Fibroblast of upper back skin (primary cell): ENCODE measurements at regions not wholly inside any gene's neighbourhood (a gene's known extent, or its start where the extent isn't known, plus 50 kb on each side); places are given as distances from the start of the nearest gene placed in this dataset.

Source experiments
- DNase-seq: peaks from one replicate; pipeline ENCODE4 v3.0.0-alpha.2; 2013

DNA sequence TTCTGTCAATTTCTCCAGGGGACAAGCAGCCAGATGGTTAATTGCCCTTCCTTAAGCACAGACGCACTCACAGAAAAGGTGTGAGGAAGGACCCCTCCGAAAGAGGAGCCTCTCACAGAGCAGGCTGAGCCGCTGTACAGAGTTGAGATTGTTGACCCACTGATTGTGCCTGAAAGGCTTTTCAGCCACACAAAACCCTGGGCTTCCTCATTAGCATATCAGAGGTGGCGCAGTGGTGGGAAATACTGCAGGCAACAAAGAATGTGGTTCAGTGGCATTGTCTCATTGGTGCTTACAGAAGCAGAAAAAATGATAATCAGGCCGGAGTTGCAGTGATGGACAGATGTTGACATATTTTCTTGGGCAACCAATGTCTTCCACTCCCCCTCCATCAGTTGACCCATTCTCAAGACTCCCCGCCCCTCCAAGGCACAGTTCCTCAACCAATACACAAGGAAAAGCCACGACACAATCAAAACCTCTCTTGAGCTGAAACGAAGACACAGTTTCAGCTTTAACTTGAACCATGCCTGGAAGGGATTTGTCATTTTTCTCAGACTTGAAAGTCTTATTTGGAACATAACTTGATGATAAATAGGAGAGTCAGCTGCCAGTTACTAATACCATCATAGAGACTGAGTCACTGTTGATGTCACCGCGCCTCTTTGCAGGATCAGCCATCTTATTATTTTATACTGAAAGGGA is 53.1 kb downstream of the ATXN3L start:
- no peak for DNase-seq

DNA sequence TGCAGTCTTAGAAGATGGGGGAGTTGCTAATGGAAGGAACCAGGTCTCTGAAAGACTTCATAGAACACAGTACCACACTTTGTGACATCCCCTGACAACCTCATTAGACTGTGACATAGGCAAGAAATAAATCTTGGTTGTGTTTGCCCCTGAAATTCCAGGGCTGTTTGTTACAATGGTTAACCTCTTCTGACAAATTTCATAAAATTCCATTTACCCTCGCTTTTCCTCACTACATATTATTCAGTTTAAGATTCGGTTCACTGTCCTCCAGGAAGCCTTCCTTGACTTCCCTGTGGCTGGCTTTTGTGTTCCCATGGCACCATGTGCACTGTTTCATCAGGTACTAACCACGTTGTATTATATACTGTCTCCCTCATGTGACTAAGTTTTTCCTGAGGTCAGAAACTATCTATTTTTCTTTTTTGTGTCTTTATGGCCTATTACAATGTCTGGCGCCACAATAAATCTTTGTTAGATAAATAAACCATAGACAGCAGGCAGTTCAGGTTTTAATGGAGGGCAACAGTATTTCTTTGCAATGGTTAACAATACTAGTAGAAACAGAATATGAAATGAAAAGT is 54.2 kb downstream of the ATXN3L start:
- peak; percentile 26 for DNase-seq

DNA sequence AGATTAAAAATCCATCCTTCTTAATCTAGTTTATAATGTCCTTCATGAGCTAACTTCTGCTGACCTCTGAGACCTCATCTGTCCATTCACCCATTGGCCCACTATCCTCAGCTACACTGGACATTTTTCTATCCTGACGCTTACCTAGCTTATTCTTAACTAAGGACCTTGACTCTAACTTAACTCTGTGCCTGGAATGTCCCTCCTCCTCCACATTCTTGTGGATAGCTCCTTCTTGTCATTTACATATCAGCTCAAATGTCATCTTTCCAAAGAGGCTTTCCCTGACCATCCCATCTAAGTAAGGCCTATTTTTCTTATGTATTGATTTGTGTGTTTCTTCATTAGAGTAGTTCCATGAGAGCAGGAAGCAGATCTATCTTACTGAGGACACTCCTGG is 54.7 kb downstream of the ATXN3L start:
- DNase-seq, result no peak

DNA sequence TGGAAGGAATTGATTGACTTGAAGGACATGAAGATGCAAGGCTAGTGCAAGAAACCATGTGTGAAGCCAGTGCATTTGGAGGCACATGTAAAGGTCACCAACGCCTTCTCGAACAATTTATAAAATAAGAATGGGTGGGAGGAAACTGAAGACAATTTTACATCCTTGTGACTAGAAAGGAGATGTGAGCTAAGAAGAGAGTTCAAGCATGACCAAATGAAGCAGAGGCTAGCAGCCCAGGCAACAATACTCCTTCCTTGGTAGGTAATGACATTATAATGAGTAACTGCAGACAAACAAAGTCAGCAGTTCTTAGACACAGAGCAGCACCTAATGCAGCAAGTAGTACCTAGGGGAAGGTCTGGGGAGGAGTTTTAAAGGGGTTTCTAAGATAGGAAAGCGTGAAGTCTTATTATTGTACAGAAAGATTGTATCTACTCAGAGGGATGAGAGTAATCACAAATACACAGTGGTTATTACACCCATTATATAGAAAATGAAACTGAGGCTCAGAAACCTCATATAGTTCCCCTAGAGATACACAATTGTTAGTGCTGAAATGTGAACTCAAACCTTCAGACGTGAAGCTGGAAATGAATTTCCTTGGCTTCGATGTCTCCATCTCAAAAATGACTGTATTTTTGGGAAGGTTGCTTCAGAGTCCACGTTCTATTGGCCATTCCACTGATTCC is 56.1 kb downstream of the ATXN3L start:
- no peak for DNase-seq

DNA sequence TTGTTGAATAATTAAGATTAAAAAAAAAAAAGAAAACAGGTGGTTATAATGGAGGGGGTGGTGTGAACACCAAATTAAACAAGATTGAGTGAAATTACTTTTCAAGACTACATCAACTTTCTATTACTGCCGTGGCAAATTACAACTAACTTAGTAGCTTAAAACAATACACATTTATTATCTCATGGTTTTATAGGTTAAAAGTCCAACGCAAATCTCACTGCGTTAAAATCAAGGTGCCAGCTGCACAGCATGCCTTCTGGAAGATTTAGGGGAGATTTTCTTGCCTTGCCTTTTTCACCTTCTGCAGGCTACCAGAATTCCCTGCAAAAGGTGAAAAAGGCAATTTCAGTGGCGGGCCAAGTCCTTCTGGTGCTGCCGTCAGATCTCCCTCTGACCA is 58.5 kb downstream of the ATXN3L start:
- DNase-seq, result no peak

DNA sequence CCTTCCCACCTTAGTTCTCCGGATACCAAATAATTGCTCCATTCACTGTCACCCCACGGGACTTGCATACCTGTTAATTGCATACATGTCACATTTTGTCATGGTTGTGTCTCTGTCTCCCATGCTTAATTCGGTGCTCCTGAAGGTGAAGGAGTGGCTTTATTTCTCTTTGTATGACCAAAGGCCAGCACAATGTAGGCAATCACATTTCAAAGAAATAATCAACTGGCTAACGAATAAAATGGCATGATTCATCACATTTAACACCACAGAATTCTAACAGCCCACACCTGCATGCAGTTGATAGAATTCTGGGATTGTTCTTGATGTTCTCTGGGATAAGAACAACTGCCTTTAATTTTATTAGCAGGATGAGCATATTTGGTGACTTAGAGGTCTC is 59.3 kb downstream of the ATXN3L start:
- DNase-seq, result no peak

DNA sequence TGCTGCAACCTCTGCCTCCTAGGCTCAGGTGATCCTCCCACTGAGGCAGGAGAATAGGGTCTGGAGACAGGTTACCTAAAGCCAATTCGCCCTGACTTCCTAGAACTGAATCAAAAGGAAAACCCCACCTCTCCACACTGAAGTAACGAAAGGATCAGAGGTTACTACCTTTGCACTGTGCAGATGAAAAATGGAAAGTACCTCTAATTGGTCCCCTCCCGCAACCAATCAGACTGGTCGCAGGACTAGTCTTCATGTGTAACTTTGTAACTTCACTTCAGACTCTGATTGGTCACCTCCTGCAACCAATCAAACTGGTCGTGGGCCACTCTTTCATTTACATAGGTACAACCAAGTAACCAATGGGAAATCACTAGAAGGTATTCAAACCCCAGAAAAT is 61.1 kb downstream of the ATXN3L start:
- no peak for DNase-seq

DNA sequence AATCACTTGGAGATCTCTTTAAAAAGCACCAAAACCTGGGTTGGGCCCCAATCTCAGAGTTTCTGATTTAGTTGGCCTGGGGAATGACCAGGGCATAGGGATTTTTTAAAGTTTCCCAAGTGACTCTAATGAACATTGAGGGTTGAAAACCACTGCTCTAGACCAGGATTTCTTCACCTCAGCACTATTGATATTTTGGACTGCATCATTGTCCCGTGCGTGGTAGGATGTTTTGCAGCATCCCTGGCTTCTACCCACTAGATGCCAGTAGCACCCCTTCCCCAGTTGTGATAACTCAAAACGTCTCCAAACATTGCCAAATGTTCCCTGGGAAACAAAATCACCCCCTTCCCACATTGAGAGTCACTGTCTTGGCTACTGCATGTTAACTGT is 61.8 kb downstream of the ATXN3L start:
- DNase-seq, result no peak

DNA sequence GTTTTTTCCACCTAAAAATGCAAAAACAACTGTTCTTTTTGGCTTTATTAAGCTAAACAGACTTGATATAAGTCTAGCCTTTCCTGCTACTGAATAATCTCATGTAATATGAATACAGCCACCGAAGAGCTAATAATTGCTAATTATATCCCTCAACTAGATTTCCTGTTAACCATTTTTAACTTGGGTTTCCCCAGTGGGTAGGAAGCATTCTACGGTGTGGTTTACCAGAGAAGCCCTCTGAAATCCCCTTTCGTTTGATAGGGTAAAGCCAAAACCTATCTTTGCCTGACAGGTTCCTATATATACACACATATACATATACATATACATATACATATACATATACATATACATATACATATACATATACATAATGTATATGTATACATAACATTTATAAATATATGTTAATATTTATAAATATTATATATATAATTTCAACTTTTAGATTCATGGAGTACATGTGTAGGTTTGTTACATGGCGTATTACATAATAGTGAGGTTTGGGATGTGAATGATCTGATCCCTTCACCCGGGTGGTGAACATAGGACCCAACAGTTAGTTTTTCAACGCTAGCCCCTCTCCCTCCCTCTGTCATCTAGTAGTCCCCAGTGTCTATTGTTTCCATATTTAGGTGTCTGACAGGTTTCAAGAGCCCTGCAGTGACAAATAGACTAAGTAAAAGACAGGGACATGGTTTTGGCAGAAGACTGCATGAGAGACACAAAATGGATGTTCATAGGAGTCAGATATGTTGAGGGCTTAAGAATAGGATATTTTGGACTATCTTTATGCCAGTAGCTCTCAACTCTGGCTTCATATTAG is 62.4 kb downstream of the ATXN3L start:
- DNase-seq, result no peak

DNA sequence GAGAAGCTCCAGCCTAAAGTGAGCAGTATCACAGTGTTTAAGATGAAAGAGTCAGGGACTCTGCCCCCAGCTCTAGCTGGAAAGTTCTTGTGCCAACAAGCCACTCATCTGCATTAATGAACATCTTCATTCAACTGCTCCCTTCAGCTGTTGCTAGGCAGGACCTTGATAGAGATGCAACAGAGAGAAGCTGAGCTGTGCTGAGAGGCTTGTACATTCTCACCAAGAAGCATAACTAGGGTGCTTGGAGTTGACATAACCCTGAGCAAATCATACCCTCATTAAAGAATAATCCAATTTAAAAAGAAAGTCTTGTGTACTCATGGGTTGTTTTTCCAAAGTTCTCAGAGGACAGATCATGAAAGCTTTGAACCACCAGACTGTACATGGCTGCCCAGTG is 63.2 kb downstream of the ATXN3L start:
- no peak for DNase-seq

DNA sequence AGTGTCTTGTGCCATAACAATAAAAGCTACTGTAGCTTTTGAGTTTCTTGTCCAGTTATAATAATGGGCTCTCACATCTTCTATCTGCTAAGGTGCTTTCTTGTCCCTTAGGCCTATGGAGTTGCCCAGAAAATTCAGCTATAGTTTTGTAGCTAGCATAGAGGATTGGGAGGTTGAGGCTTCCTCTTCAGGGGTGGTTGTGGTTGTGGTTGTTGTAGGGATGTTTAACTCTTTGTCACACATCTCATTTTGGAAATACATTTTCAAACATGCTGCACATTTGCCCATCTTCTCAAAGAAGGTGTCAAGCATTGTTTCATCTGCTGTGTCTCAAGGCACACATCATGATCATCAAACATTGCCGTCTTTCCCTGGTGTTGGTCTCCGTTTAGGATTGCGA is 65.0 kb downstream of the ATXN3L start:
- no peak for DNase-seq

DNA sequence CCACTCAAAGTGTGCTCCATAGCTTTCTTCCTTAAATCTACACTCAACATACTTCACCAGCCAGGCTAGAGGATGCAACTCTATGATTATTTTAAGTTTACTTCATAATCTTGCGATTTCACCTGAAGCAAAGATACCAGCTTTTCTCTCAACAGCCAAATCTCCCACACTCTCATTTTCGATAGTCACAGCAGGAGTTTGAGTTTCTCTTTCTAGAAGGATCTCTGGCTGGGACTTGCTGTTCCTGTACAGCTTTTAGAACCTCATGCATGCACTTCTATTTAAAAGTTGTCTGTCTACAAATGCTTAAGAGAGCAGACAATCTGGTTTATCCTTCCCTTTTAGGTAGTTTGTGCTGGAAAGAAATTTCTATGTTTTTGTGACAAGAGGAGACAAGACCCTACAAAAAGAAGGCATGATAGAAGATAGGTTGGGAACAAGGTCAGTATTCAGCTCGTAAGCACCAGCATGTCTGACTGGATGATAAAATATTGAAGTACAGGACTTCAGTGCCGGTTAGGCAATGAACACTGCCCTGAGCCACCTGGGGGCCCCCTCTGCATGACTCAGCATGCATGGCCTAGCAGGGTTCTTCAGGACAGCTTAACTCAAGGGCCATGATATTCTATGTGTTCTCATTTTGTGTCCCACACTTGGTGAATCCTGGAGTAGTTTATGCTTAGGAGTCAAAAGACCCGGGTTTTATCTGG is 65.6 kb downstream of the ATXN3L start:
- peak; percentile 54 for DNase-seq

DNA sequence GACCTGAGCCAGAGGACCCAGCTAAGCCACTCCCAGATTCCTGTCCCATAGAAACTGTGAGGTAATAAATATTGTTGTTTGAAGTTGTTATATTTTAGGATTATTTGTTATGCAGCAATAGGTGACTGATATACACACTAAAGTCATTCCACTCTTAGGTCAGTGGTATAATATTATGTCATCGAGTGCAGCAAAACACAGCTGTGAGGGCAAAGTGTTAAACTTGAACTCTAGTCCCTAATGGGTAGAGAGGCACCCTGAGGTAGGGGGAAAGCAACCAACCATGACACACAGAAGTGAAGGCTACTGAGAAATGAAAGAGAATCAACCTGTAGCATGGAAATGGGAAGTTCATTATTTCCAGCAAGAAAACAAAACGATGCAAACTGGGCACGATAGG is 66.6 kb downstream of the ATXN3L start:
- DNase-seq, result no peak

DNA sequence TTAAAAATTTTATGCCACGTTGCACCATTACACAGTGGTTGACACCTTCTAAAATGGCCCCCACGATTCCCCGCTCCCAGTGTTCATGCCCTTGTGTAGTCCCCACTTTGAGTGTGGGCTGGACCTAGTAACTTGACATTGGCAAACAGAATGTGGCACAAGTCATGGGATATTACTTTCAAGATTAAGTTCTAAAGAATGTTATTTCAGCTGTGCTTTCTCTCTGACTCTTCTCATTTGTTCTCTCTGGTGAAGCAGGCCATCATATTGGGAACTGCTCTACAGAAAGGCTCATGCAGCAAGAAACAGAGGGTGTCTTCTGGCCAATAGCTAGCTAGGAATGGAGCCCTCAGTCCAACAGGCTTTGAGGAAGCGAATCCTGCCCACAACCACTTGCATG is 67.1 kb downstream of the ATXN3L start:
- no peak for DNase-seq

DNA sequence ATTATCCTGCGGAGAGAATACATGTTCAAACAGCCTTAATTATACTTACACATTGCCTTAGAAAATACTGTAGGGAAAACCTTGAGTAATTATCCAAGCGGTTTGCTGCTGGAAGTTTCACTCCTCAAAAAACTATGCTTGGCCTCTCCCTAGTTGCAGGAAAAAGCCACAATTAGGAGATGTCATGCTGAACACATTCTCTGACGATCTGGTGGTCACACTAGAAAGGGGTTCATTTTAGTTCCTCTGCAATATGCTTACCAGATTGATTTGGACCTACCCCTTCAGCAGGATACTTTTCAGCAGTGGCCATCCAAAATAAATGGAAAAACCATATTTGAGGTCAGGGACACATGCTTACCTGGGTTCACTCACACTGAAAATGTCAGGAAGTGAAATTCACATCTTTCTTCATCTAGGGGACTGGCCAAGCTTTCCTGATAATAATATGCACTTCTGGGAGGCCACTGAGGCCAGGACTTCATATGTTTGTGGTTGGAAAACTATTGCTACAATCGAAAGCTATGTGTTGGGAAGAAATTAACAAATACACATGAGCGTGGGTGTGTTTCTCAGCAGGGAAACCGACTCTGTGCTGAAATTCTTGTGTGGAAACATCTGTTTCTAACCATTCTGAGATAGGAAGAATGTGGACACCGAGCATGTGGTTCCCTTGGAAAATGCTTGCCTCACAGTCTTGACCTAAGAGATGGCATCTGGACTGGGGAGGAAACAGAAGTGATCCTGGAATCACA is 68.8 kb downstream of the ATXN3L start:
- peak; percentile 95 for DNase-seq

DNA sequence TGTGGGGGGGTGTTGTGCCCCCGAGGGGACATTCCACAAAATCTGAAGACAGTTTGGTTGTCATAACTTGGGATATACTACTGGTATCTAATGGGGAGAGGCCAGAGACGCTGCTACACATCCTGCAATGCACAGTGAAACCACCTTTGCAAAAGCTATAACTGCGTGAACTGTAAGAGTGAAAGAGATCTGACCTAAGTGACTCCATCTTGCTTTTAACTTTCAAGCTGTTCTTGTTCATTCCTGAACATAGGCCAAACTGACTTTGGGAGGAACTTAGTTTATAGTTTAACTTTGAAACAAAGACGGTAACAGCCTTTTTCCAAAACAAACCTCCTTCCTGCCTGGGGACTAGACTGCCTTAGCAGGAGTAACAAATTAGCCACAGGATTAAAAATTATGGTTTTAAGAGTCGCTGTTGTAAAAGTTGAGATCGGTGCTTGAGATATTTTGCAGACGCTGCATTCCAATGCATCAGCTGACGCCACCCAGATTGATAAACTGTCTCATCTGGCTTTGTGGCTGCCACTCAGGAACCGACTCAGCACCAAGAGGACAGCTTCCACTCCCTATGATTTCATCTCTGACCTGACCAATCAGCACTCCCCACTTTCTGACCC is 70.9 kb downstream of the ATXN3L start:
- peak; percentile 63 for DNase-seq

DNA sequence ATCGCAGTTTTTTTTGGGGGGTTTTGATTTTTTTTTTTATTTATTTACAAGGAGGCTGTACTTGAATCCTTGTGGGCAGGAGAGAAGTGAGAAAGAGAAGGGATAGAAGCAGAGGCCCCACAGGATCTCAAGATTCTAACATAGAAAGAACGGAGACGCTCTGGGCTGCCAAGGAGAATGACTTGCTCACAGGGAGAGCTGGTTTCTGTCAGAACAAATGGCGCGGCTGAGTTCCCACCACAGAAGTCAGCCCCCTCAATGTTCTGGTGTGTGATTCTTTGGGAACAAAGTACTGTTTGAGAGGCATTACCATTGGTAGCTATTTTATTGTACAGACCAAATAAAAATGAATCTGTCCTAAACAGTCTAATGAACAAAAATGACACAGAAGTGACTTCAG is 80.6 kb downstream of the ATXN3L start:
- no peak for DNase-seq

DNA sequence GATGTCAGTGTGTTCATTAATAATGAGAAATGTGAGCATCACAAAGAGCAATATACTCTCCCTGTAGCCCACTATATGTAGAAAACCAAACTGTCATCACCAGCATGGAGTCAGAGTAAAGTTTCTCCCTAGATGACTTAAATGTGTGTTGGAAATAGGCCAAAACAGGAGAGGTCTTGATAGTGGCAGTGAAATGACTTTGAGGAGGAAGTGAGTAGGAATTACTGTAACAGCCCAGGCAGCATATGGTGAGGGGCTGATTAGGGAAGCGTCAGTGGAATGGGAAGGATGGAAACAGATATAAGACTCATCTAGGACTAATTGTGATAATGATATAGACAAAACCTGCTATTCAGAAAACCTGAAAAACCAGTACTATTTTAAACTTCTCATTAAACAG is 83.9 kb downstream of the ATXN3L start:
- DNase-seq, result peak; percentile 45

DNA sequence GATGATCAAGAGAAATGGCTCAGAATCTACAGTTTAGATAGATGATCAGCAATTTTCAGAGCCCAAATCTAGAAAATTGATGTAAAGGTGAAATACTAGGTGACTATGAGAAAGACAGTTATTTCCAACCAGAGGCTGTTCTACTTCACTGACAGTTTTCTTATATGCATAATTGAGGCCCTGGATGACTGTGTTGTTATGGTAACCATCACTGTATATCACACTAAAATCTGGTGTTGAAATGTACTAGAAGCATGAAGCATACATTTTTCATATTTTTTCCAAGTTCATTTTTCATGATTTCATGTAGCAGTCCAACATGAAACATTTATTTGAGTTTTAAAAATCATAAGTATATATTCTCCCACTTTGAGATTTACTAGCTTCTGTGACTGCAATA is 87.4 kb downstream of the ATXN3L start:
- no peak for DNase-seq

DNA sequence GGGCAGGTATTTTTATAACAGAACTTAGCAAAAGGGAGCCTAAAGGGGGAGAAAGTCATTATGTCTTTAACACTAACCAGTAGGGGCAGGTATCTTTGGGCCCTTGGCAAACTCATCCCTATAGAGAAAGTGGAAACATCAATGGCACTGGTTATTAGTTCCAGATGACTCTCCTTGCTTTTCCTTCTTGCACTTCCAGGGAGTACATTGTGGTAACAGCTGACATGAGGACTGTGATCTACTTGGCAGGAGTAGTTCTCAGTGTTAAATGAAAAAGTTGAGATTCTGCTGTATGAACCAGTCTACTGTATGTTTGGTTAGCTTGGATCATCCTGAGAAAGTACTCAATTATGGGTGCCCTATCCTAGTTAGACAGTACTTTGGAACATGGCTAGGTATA is 93.6 kb downstream of the ATXN3L start:
- peak; percentile 36 for DNase-seq

DNA sequence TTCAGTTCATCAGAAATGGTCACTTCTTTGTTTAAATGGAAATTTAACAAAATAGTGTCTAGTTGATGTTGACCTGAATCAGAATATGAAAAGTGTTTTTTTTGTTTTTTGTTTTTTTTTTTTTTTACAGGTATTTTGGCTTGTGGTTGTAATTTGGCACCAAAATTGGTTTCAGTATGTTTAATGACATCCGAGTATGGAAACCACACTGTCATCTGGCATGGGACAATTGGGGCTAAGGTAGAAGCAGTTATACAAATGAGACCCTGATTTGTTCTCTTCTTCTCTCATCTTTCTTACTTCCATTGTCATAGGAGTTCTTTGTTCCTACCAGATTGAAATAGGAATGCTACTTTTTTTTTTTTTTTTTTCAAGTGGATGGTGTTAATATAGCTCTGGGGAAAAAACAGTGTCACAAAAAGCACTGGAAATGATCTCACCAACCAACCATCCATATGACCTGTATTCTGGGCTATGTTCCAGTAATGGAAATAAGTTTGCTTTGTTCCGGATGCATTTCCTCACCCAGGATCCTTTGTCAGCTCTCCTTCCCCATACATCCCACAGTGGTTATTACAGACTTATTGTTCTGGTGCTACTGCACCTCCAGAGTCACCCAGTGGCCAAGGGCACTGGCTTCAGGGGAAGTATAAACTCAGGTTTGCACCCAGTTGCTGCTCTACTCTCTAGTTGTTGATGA is 95.8 kb downstream of the ATXN3L start:
- DNase-seq, result peak; percentile 92
